ENCODE measurements at regions not wholly inside any gene's neighbourhood (a gene's known extent, or its start where the extent isn't known, plus 50 kb on each side); places are given as distances from the start of the nearest gene placed in this dataset.

- TF ChIP-seq EZH2 (IDR thresholded peaks at IDR 0.05) (no peak), FOXP2 (optimal IDR thresholded peaks at IDR 0.05; ENCODE audit: control extremely low read depth, extremely low read length, insufficient read depth) (no peak), POLR2AphosphoS5 (IDR thresholded peaks at IDR 0.05; ENCODE audit: borderline replicate concordance, low read depth, low read length) (no peak)
These were observed 65.2 kb downstream of the HYCC1 start for GRCh38 chr7:22948770-22949169.
